ENCODE measurements at regions not wholly inside any gene's neighbourhood (a gene's known extent, or its start where the extent isn't known, plus 50 kb on each side); places are given as distances from the start of the nearest gene placed in this dataset.

DNA sequence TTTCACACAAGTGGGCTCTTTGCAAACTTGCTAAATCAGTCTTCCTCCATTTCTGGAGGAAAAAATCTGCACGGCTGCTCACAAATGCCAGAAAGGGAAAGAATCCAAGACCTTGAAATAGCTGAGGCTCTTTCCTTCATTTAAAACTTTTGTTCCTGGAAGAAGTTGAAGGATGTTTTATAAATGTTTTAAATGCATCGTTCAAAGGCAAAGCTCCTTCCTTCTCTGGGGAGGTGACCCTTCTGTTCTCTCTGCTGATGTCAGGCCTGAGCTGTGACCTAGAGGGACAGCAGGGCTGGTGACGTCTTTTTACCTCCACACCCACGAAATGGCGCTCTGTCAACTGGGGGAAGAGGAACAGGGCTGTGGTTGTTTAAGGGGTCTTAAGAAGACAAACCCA is 376.4 kb upstream of the ZNF507 start:
- no peak overlapping the region for H3K4me2 ChIP-seq (ENCODE audit: low read length)
- H3K4me1 ChIP-seq (ENCODE audit: control insufficient read depth, insufficient read depth, low read length) = no peaks in the 10 kb centered on the region
- H3K9me3 ChIP-seq (replicated peaks; ENCODE audit: low read length) = peaks cover 4% of the 10 kb centered on the region
- no peaks in the 10 kb centered on the region for H3K36me3 ChIP-seq (ENCODE audit: insufficient read depth, low read length)
- no peak overlapping the region for H3K4me3 ChIP-seq (ENCODE audit: low read length)
- no peaks in the 10 kb centered on the region for H3K27me3 ChIP-seq (ENCODE audit: control insufficient read depth, insufficient read depth, low read length)
- no peak overlapping the region for H3K9ac ChIP-seq (ENCODE audit: low read depth, low read length)

GRCh38 chr19:31970027-31970461 is 375.4 kb upstream of the ZNF507 start:
- no peak overlapping the region for H3K4me3 ChIP-seq (ENCODE audit: low read length)
- H3K9ac ChIP-seq (ENCODE audit: low read depth, low read length) = no peak overlapping the region
- no peak overlapping the region for H3K4me2 ChIP-seq (ENCODE audit: low read length)
- no peaks in the 10 kb centered on the region for H3K4me1 ChIP-seq (ENCODE audit: control insufficient read depth, insufficient read depth, low read length)
- no peaks in the 10 kb centered on the region for H3K27me3 ChIP-seq (ENCODE audit: control insufficient read depth, insufficient read depth, low read length)
- H3K36me3 ChIP-seq (ENCODE audit: insufficient read depth, low read length) = no peaks in the 10 kb centered on the region
- peaks cover 4% of the 10 kb centered on the region for H3K9me3 ChIP-seq (replicated peaks; ENCODE audit: low read length)

DNA sequence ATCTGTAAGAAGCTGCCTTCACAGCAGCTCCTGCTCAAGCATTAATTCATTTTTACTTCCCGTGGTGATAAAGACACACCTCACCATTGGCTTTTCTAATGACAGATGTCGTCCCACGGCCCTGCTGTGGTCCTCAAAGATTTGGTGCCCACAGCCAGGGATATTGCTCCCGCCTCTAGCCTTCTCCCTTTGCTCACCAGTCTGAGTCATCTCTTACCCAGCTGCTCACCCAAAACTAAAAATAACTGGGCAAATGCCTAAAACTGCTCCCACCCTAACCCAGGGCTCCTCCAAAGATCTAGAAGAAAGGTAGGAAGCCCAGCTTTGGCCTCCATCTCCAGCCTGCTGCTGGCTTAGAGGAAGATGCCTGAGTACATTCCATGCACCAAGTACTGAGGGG is 371.1 kb upstream of the ZNF507 start:
- Histone ChIP-seq H3K9me3 (replicated peaks; ENCODE audit: low read length) (peaks cover 4% of the 10 kb centered on the region), H3K4me1 (ENCODE audit: control insufficient read depth, insufficient read depth, low read length) (no peaks in the 10 kb centered on the region), H3K27me3 (ENCODE audit: control insufficient read depth, insufficient read depth, low read length) (no peaks in the 10 kb centered on the region), H3K9ac (ENCODE audit: low read depth, low read length) (no peak overlapping the region), H3K4me3 (ENCODE audit: low read length) (no peak overlapping the region), H3K36me3 (ENCODE audit: insufficient read depth, low read length) (no peaks in the 10 kb centered on the region), H3K4me2 (ENCODE audit: low read length) (no peak overlapping the region)

DNA sequence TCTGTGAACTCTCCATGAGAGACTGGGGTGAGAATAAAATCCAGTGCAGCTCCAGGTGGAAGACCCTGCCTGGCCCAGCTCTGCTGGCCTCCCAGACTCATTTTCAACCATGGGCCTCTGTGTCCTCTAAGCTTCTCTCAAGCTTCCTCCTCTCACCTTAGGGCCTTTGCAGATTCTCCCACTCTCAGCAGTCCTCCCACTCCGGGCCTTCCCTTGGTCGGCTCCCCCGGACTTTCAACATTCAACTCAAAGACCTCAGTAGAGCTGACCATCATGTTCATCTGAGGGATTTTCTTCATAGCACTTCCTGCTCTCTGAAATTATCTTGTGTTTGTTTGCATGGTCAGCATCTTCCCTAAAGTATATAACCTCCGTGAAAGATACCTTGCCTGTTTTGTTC is 370.5 kb upstream of the ZNF507 start:
- no peak overlapping the region for H3K9ac ChIP-seq (ENCODE audit: low read depth, low read length)

GRCh38 chr19:31975461-31975860 is 369.9 kb upstream of the ZNF507 start:
- H3K9ac ChIP-seq (ENCODE audit: low read depth, low read length) = no peak overlapping the region
- H3K4me1 ChIP-seq (ENCODE audit: control insufficient read depth, insufficient read depth, low read length) = no peaks in the 10 kb centered on the region
- H3K4me2 ChIP-seq (ENCODE audit: low read length) = no peak overlapping the region
- H3K4me3 ChIP-seq (ENCODE audit: low read length) = no peak overlapping the region
- H3K27me3 ChIP-seq (ENCODE audit: control insufficient read depth, insufficient read depth, low read length) = no peaks in the 10 kb centered on the region
- peaks cover 4% of the 10 kb centered on the region for H3K9me3 ChIP-seq (replicated peaks; ENCODE audit: low read length)
- H3K36me3 ChIP-seq (ENCODE audit: insufficient read depth, low read length) = no peaks in the 10 kb centered on the region

More for the DNA sequence above, 370.5 kb upstream of the ZNF507 start:
- H3K4me3 ChIP-seq (ENCODE audit: low read length) = no peak overlapping the region
- H3K27me3 ChIP-seq (ENCODE audit: control insufficient read depth, insufficient read depth, low read length) = no peaks in the 10 kb centered on the region
- H3K4me2 ChIP-seq (ENCODE audit: low read length) = no peak overlapping the region
- H3K9me3 ChIP-seq (replicated peaks; ENCODE audit: low read length) = peaks cover 4% of the 10 kb centered on the region
- no peaks in the 10 kb centered on the region for H3K36me3 ChIP-seq (ENCODE audit: insufficient read depth, low read length)
- no peaks in the 10 kb centered on the region for H3K4me1 ChIP-seq (ENCODE audit: control insufficient read depth, insufficient read depth, low read length)

DNA sequence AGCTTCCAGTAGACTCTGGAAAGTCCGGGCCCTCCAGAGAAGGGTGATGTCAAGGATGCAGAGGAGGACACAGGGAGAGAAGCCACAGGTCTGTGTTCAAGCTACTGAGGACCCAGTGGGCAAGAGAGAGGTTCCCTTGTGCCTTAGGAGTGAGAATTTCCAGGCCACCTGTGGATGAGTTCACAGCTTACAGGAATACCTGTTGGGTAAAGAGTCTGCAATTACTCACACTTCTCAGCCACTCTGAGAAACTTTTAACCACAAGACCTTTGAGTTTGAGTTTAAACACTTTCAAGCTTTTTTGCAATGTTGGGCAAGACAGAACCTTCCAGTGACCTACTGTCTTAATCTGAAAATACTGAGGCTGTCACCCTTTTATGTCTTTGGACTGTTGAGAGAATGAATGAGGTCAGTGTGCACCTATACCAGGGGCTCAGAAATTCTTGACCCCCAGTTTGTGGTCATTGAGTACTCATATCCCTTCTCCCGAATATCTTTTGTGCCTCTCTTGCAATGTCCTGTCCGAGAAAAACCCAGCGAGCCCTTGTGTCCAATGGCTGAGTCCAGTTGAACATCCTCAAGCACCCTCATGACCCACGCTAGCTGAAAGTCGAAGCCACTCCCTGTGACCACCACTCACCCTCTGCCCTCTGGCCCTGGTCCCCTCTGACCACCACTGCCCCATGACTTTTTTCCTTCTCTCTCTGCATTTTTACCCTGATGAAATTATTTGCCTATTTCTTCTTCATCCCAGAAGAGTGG is 368.5 kb upstream of the ZNF507 start:
- Histone ChIP-seq H3K4me1 (ENCODE audit: control insufficient read depth, insufficient read depth, low read length) (no peaks in the 10 kb centered on the region), H3K27me3 (ENCODE audit: control insufficient read depth, insufficient read depth, low read length) (no peaks in the 10 kb centered on the region), H3K9me3 (replicated peaks; ENCODE audit: low read length) (peaks cover 4% of the 10 kb centered on the region), H3K9ac (ENCODE audit: low read depth, low read length) (no peak overlapping the region), H3K4me3 (ENCODE audit: low read length) (no peak overlapping the region), H3K36me3 (ENCODE audit: insufficient read depth, low read length) (no peaks in the 10 kb centered on the region), H3K4me2 (ENCODE audit: low read length) (no peak overlapping the region)

- no peaks in the 10 kb centered on the region for H3K4me1 ChIP-seq (ENCODE audit: control insufficient read depth, insufficient read depth, low read length)
- H3K9ac ChIP-seq (ENCODE audit: low read depth, low read length) = no peak overlapping the region
- H3K4me2 ChIP-seq (ENCODE audit: low read length) = no peak overlapping the region
- H3K4me3 ChIP-seq (ENCODE audit: low read length) = no peak overlapping the region
- H3K36me3 ChIP-seq (ENCODE audit: insufficient read depth, low read length) = no peaks in the 10 kb centered on the region
- H3K27me3 ChIP-seq (ENCODE audit: control insufficient read depth, insufficient read depth, low read length) = no peaks in the 10 kb centered on the region
- H3K9me3 ChIP-seq (replicated peaks; ENCODE audit: low read length) = no peaks in the 10 kb centered on the region
Measured at GRCh38 chr19:31979362-31979761, 366.0 kb upstream of the ZNF507 start.

GRCh38 chr19:31979949-31980670 is 365.3 kb upstream of the ZNF507 start:
- Histone ChIP-seq H3K9me3 (replicated peaks; ENCODE audit: low read length) (peaks cover 7% of the 10 kb centered on the region), H3K4me3 (ENCODE audit: low read length) (no peak overlapping the region), H3K9ac (ENCODE audit: low read depth, low read length) (no peak overlapping the region), H3K36me3 (ENCODE audit: insufficient read depth, low read length) (no peaks in the 10 kb centered on the region), H3K4me1 (ENCODE audit: control insufficient read depth, insufficient read depth, low read length) (no peaks in the 10 kb centered on the region), H3K27me3 (ENCODE audit: control insufficient read depth, insufficient read depth, low read length) (no peaks in the 10 kb centered on the region), H3K4me2 (ENCODE audit: low read length) (no peak overlapping the region)

GRCh38 chr19:31980796-31981195 is 364.6 kb upstream of the ZNF507 start:
- H3K36me3 ChIP-seq (ENCODE audit: insufficient read depth, low read length) = no peaks in the 10 kb centered on the region
- peaks cover 14% of the 10 kb centered on the region for H3K9me3 ChIP-seq (replicated peaks; ENCODE audit: low read length)
- no peak overlapping the region for H3K4me3 ChIP-seq (ENCODE audit: low read length)

GRCh38 chr19:31981545-31981944 is 363.9 kb upstream of the ZNF507 start:
- Histone ChIP-seq H3K4me3 (ENCODE audit: low read length) (no peak overlapping the region), H3K9me3 (replicated peaks; ENCODE audit: low read length) (peaks cover 14% of the 10 kb centered on the region), H3K27me3 (ENCODE audit: control insufficient read depth, insufficient read depth, low read length) (no peaks in the 10 kb centered on the region)

More at GRCh38 chr19:31980796-31981195, 364.6 kb upstream of the ZNF507 start:
- Histone ChIP-seq H3K4me1 (ENCODE audit: control insufficient read depth, insufficient read depth, low read length) (no peaks in the 10 kb centered on the region), H3K4me2 (ENCODE audit: low read length) (no peak overlapping the region), H3K27me3 (ENCODE audit: control insufficient read depth, insufficient read depth, low read length) (no peaks in the 10 kb centered on the region), H3K9ac (ENCODE audit: low read depth, low read length) (no peak overlapping the region)

GRCh38 chr19:31983647-31984046 is 361.8 kb upstream of the ZNF507 start:
- no peaks in the 10 kb centered on the region for H3K27me3 ChIP-seq (ENCODE audit: control insufficient read depth, insufficient read depth, low read length)
- H3K4me3 ChIP-seq (ENCODE audit: low read length) = no peak overlapping the region
- H3K9ac ChIP-seq (ENCODE audit: low read depth, low read length) = no peak overlapping the region
- peaks cover 14% of the 10 kb centered on the region for H3K9me3 ChIP-seq (replicated peaks; ENCODE audit: low read length)
- H3K36me3 ChIP-seq (ENCODE audit: insufficient read depth, low read length) = no peaks in the 10 kb centered on the region
- H3K4me2 ChIP-seq (ENCODE audit: low read length) = no peak overlapping the region
- H3K4me1 ChIP-seq (ENCODE audit: control insufficient read depth, insufficient read depth, low read length) = no peaks in the 10 kb centered on the region

More at GRCh38 chr19:31981545-31981944, 363.9 kb upstream of the ZNF507 start:
- no peaks in the 10 kb centered on the region for H3K4me1 ChIP-seq (ENCODE audit: control insufficient read depth, insufficient read depth, low read length)
- no peak overlapping the region for H3K4me2 ChIP-seq (ENCODE audit: low read length)
- H3K9ac ChIP-seq (ENCODE audit: low read depth, low read length) = no peak overlapping the region
- no peaks in the 10 kb centered on the region for H3K36me3 ChIP-seq (ENCODE audit: insufficient read depth, low read length)

Measured in skeletal muscle satellite cell (primary cell).